ENCODE measurements at regions not wholly inside any gene's neighbourhood (a gene's known extent, or its start where the extent isn't known, plus 50 kb on each side); places are given as distances from the start of the nearest gene placed in this dataset.

DNA sequence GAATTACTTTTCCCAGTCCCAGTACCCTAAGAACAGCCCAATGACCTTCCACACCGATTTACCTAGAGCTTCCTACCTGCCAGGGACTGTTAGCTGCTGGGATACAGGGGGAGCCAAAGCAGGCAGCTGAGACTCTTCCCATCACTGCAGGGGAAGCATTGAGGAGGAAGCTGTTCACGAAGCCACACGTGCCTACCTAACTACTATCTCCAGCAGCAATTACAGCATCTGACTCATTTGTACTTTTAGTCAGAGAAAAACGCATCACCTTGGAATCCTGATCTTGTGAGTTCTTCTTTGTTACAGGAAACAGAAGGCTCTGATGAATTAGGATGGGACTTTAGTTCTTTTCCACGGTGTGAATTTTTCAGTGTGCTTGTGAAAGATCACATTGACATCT lies 113.7 kb upstream of the DHX40 start:
- DNase-seq (ENCODE audit: low spot score), result peak; percentile 90

GRCh38 chr17:59454633-59455105 lies 110.7 kb upstream of the DHX40 start:
- DNase-seq (ENCODE audit: low spot score), result peak; percentile 65

DNA sequence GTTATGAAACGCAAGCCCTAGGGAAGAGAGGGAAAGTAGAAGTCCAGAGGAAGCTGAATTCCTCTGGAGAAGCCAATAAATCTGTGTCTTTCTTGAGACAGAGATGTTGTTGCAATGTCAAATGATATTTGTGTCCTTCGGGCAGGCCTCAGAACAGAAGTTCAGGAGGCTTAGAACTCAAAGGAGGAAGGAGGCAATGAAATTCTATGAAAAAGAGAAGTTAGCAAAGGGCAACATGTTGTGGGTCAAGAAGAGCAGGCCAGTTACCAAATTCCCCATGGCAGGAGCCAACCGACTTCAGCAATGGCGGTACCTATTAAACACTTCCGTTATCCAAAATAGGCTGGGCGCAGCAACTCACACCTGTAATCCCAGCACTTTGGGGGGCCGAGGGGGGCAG lies 109.0 kb upstream of the DHX40 start:
- no peak for DNase-seq (ENCODE audit: low spot score)

GRCh38 chr17:59456923-59457615 lies 108.3 kb upstream of the DHX40 start:
- no peak for DNase-seq (ENCODE audit: low spot score)

- no peak for DNase-seq (ENCODE audit: low spot score)
These were observed 103.0 kb upstream of the DHX40 start for GRCh38 chr17:59462385-59462784.

- no peak for DNase-seq (ENCODE audit: low spot score)
These were observed 101.2 kb upstream of the DHX40 start for GRCh38 chr17:59464246-59464645.

- DNase-seq (ENCODE audit: low spot score), result no peak
These were observed 99.5 kb upstream of the DHX40 start for GRCh38 chr17:59465949-59466307.

DNA sequence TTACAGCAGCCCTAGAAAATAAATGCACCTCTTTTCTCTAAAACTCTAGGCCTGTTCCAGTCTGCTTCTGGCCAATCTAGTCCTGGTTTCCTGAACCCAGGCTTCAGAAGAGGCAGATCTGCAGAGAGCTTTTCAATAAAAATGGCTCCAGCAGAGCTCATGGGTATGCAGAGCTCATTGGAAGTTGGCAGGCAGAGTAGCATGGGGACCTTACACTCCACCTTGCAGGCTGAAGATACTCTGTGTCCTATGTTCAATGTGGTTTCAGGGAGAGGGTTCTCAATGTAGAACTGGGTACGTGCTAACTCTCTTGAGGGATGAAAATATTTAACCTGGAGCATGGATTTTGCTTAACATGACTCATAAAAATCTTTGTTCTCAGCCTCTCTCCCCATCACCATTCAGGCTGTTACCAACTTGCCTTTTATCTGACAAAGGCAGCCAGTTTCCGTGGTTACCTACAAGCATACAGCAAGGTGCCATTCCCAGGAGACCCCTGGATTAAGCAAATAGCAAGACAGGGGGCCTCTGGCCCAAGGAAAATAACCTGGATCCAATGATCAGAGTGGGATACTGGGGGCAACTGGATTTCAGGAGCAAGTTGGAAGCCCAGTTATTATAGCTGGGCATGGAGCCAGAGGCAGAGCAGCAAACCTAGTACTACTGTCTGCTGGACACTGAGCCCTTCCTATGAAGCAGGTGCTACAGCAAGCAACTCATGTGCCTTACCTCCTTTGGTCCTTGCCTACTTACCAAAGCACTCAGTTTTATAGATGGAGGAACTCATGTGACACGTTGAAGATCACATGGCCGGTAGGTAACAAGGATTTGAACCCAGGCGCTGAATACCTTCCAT lies 98.2 kb upstream of the DHX40 start:
- DNase-seq (ENCODE audit: low spot score), result no peak

- no peak for DNase-seq (ENCODE audit: low spot score)
These were observed 95.5 kb upstream of the DHX40 start for GRCh38 chr17:59469786-59470485.

DNA sequence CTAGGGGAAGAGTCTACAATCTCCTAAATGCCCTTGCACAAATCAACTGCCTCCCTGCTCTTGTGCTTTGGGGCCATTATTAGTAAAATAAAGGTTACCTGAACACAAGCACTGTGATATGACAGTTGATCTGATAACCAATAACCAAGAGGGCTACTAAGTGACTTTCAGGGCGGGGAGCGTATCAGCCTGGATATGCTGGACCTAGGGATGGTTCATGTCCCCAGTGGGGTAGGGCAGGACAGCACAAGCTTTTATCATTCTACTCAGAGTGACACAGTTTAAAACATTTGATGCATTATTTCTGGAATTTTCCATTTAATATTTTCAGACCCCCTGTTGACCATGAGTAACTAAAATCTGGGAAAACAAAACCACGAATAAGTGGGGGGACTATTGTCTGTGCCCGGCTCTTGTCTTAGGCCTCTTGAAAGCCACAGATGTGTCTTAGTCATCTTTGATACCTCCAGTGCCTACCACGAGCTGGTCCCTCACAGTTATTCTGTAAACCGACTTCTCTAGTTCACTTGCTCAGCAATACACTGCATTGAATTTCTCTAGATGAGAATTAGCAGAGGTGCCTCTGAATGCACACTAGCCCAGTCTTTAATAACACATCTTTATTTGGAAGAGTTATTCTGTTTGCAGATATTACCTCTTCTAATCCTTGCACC lies 94.6 kb upstream of the DHX40 start:
- peak; percentile 25 for DNase-seq (ENCODE audit: low spot score)

DNA sequence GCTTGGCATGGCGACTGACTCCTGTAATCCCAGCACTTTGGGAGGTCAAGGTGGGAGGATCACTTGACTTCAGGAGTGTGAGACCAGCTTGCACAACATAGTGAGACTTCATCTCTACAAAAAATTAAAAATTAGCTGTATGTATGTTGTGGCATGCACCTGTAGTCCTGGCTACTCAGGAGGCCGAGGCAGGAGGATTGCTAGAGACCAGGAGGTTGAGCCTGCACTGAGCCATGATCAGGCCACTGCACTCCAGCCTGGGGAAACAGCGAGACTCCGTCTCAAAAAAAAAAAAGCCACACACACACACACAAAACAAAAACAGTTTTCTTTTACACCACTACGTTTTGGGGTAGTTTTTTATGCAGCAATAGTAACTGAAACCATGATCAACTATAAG lies 89.0 kb upstream of the DHX40 start:
- DNase-seq (ENCODE audit: low spot score), result no peak

- DNase-seq (ENCODE audit: low spot score), result no peak
These were observed 86.3 kb upstream of the DHX40 start for GRCh38 chr17:59479141-59479540.

- DNase-seq (ENCODE audit: low spot score), result no peak
These were observed 81.5 kb upstream of the DHX40 start for GRCh38 chr17:59483860-59484259.

DNA sequence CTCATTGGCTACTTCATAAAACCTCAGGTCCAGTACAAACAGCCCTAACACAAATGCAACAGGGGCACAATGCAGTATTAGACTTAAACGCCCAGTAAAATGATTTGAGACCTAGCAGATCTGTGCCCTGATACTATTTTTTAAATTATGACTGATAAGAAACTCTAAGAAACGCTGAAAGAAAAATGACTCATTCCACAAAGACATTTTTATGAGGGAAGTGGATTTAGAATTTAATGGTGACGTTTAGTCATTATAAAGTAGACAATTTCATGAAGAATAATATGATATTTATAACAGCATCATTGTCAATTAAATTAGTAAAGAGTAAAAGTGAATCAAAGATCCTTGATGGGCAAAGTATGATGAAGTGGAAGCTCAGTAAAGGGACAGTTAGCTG lies 80.4 kb upstream of the DHX40 start:
- no peak for DNase-seq (ENCODE audit: low spot score)

DNA sequence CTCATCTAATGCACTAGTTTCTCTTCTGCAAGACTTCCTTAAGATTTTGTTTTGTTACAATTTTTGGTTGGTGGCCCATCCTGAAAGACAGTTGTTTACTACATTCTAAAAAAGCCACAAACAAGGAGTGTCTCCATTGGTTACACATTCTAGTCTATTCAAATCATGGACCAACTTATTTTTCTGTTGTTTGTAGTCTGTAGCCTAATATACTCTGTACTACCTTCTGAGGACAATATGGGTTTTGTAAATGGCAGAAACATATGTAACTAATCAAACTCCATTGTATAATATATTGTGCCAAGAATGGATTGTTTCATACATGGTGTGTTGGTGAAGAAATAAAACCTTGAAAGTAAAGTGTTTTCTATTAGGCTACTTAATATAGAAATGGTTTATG lies 79.5 kb upstream of the DHX40 start:
- DNase-seq (ENCODE audit: low spot score), result no peak

DNA sequence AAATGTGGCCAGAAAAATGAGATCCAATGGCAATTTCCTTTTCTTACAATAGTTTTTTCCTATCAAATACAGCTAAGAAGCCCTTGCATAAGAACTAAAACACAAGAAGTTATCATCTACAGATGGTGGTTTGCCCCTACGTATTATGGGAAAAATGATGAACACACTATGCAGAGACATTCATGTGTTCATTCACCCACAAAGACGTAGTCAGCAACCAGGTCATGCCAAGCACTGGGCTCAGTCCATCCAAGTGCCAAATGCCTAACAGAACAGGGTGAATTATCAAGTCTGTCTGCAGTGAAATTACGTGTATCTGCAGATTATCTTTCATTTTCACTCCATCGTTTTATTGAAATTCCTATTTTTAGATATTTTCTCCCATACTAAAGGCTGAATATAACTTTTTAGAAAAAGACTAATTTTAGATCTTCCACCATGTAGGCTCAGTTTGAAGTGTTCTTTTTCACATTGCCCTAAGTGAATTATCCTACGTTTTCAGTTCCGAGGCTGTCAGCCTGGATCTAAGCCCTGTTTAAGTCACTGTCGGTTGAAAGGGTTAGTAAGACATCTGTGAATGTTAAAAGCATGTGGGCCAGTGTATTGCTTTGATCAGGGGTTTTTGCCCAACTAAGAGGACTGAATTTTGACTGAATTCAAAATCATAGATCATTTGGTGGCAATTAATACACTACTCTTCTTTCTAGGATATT lies 78.1 kb upstream of the DHX40 start:
- no peak for DNase-seq (ENCODE audit: low spot score)

GRCh38 chr17:59488805-59489204 lies 76.6 kb upstream of the DHX40 start:
- no peak for DNase-seq (ENCODE audit: low spot score)

- no peak for DNase-seq (ENCODE audit: low spot score)
These were observed 75.2 kb upstream of the DHX40 start for GRCh38 chr17:59490216-59490615.

DNA sequence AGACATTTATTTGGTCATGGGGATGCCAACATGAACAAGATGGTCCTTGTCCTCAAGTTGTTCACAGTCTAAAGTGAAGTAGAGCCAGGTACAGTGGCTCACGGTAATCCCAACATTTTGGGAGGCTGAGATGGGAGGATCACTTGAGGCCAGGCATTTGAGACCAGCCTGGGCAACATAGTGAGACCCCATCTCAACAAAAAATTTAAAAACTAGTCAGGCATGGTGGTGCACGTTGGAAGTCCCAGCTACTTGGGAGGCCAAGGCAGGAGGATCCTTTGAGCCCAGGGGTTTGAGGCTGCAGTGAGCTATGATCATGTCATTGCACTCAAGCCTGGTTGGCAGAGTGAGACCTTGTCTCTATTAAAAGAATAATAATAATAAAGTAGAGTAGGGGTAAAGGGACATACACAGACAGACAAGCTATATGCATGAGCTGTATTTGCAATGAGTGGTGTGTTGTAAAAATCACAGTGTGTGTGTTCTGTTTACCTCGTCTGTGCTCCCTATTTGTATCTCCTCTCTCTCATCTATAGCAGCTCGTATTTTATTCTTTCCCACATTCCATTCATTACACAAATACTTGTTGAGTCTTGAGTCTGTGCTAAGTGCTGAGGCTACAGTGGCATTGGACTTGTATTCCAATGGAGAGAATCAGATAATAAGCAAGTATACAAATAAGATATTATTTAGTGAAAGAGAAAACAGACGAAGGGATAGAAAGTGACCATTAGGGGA lies 73.9 kb upstream of the DHX40 start:
- DNase-seq (ENCODE audit: low spot score), result no peak

- peak; percentile 30 for DNase-seq (ENCODE audit: low spot score)
These were observed 73.3 kb upstream of the DHX40 start for GRCh38 chr17:59492091-59492451.

- DNase-seq (ENCODE audit: low spot score), result no peak
These were observed 71.5 kb upstream of the DHX40 start for GRCh38 chr17:59493867-59494266.

Measured in kidney tubule cell (primary cell).